ENCODE measurements at regions not wholly inside any gene's neighbourhood (a gene's known extent, or its start where the extent isn't known, plus 50 kb on each side); places are given as distances from the start of the nearest gene placed in this dataset.
"Not testable (repeated sequence)": the region's sequence is repeated elsewhere in the genome, so short reads cannot be mapped to it uniquely, and the experiment has no call there.

DNA sequence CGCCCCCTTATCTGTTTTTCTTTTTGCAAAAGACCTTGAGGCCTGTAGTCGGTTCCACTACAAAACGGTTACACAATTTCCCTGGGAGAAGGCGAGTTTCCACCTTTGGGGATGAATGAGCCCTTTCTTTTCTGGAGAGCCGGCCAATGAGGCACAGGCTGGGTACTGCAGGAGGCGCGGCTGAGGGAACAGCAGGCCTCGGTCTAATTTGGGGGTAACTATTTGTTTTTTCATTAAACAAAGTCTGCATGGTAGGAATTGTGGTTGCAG, 129.2 kb downstream of the MYCN start:
- DNase-seq: no peak

GRCh38 chr2:16068552-16068940, 128.2 kb downstream of the MYCN start:
- no peak for DNase-seq

DNA sequence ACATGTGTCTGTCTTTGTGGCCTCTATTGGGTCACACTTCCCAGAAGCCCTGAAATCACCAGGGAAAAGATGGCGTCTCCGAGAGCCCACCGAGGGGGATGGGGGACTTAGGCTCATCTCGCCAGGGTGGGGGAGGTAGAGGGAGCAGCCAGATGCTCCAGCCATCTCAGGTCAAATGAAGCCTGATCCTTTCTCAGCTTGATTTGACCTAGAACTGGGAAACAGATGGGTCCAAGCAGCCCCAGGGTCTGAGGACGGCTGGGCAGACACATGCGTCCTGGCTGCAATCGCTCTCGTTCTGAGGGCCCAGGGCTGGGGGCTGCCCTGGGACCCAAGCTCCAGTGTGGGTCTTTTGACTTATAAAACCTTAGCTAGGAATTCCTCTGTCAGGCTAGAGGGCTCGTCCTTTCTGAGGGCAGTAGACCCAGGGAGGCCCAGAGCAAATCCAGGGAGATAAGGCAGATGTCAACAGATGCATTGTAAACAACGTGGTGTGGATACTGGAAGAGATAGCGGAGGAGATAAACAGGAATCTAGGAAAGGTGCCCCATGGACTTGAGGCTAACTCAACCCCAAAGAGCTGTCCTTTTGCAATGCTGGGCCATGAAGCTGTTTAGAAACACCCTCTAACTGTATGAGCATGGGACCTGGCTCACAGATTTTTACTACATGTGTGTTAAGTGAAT, 127.7 kb downstream of the MYCN start:
- DNase-seq: no peak

DNA sequence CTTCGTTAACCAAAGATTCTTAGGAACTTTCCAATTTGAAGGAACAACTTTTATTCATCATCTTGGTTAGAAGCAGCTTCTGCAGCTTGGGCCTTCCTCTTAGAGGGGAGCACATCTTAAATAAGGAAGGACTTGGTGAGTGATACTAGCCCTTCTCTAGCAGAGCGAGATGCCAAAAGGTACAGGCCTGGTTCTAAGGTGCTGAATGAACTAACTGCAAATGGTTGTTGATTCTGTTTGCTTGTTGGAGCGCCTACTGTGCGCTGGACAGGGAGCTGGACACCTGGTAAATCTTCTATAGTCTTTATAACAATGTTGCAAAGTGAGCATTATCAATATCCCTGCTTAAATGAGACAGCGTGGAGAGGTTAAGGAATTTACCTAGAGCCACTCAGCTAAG, 127.1 kb downstream of the MYCN start:
- no peak for DNase-seq

GRCh38 chr2:16067037-16067406, 126.7 kb downstream of the MYCN start:
- no peak for DNase-seq

GRCh38 chr2:16066261-16067036, 126.1 kb downstream of the MYCN start:
- no peak for DNase-seq

GRCh38 chr2:16065272-16066069, 125.1 kb downstream of the MYCN start:
- not testable (repeated sequence) for DNase-seq

DNA sequence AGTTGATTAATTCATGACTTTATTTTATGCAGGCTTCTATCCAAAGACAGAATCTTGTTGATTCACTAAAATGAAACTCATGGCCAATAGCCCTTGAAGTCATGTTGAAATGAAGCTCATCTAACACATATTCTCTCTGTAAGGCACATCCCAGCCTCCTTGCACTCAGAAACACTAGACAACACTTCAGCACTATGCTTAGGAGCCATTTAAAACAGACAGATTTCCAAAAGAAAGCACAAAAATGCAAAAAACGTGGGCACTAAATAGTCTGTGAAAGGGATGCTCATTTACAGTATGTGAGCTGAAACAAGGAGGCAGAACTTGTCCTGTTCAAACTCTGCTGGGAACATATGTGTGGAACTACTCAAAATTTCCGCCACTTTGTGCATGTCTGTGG, 124.4 kb downstream of the MYCN start:
- no peak for DNase-seq

GRCh38 chr2:16063955-16064633, 123.7 kb downstream of the MYCN start:
- no peak for DNase-seq

GRCh38 chr2:16063251-16063850, 123.0 kb downstream of the MYCN start:
- DNase-seq: no peak

DNA sequence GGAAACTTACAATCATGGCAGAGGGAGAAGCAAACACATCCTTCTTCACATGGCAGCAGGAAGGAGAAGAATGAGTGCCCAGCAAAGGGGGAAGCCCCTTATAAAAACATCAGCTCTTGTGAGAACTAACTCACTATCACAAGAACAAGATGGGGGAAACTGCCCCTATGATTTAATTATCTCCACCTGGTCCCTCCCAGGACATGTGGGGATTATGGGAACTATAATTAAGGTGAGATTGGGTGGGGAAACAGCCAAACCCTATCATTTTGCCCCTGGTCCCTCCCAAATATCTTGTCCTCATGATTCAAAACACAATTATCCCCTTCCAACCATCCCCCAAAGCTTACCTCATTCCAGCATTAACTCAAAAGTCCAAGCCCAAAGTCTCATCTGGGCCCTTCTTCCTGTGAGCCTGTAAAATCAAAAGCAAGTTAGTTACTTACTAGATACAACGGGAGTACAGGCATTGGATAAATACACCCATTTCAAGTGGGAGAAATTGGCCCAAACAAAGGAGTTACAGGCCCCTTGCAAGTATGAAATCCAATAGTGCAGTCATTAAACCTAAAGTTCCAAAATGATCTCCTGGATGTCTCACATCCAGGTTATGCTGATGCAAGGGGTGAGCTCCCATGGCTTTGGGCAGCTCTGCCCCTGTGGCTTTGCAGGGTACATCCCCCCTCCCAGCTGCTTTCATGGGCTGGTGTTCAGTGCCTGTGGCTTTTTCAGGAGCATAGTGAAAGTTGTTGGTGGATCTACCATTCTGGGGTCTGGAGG, 122.3 kb downstream of the MYCN start:
- DNase-seq: no peak

GRCh38 chr2:16061441-16062217, 121.3 kb downstream of the MYCN start:
- no peak for DNase-seq

DNA sequence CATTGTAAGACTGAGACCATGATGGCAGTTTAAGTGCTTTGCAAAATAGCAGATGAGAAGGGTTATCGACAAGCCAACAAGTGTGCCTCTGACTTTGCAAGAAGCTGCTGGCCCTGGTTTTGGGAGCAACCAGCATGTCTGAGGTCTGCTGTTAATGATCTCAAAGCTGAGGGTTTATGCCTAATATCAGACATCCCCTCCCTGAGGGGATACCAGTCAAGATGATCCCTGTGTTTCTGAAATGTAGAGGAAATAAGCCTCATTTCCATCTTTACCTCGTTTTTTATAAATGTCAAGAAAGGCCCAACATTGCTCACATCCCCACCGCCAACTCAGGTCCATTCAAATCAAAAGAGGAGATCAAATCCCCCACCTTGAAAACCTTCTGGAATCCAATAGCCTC, 120.6 kb downstream of the MYCN start:
- no peak for DNase-seq

- no peak for DNase-seq
Measured at GRCh38 chr2:16060125-16060935, 120.0 kb downstream of the MYCN start.

DNA sequence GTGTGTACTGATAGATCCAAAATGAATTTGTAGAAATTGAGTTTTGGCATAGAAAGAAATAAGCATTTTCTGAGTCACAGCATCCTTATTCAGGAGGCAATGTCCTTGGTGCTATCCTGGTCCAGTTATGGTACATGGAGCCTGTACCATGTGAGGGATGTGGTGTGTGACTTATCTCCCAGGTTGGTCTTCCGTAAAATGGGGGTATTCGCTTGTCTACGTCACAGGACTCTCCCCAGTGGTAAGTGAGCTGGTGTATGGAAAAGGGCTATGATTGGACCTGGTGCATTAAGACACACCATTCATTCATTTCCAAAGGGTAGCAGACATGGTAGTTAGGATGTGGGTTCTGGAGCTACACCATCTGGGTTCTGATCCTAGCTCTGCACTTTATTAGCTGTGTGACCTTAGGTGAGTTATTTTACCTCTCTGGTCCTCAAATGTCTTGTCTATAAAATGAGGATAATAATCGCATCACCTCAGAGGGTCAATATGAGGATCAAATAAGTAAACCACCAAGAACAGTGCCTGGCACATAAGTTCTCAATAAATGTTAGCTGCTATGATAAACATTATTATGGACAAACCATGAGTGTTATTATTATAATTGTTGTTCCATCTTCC, 119.2 kb downstream of the MYCN start:
- DNase-seq: no peak

DNA sequence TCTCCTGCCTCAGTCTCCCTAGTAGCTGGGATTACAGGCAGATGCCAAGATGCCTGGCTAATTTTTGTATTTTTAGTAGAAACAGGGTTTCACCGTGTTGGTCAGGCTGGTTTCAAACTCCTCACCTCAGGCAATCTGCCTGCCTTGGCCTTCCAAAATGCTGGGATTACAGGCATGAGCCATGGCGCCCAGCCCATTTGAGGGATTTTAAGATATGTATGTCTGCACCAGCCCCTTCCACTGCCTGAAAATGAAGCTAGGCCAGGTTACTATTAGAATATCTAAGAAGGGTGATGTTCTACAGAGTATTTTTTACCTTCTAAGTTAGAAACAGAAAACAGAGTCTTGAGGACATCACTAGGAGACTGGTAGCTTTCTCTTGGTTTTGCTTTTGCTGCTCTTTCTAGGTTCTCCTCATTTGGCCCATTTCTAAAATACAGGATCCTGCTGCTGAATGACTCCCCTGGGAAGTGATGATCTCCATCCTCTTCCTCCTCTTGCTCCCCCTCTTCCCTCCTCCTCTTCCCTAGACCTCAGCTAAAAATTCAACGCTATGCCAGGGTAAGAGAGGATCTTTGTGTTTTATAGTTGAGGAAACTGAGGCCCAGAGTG, 118.5 kb downstream of the MYCN start:
- DNase-seq: no peak

DNA sequence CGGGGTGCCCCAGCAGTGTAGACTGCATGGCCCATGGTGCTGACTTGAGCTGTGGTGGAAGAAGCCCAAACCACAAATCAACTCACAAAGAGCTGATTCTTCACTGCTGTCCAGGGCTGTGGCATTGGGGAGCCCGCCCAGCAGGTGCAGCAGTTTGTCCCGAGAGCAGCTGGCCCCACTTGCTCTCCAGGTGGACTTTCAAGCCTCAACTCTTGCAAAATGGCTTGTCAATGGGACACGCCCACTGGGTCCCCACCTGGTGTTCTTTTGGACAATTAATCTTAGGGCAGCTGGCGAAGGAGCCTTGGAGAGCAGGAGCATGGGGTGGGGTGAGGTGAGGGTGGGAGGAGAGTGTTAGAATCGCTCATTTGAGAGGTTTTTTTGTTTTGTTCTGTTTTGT, 117.9 kb downstream of the MYCN start:
- no peak for DNase-seq

DNA sequence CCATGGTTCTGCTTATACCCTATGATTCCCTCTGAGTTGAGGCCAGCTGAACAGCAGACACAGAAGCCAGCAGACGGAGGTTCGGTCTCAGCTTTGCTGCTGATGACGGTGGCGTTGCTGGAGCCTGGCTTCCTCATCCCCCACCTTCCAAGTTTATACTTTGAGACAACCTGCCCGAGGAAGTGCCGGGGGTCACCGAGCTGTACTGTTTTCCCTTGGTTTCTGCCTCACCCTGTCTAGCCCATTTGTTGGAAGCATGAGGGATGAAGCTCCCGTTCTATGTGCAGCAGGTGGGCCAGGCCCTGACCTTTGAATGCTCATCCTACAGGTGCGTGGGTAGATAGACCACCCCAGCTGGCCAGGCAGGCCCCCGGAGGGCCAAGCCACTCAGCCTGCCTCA, 117.3 kb downstream of the MYCN start:
- no peak for DNase-seq
